ENCODE measurements at regions not wholly inside any gene's neighbourhood (a gene's known extent, or its start where the extent isn't known, plus 50 kb on each side); places are given as distances from the start of the nearest gene placed in this dataset.

- Histone ChIP-seq H3K4me3 (no peak overlapping the region), H3K79me2 (ENCODE audit: low read depth) (no peaks in the 10 kb centered on the region), H3K27me3 (no peaks in the 10 kb centered on the region), H2AFZ (replicated peaks) (no peak overlapping the region), H3K9me3 (ENCODE audit: low read depth) (no peaks in the 10 kb centered on the region), H3K36me3 (no peaks in the 10 kb centered on the region), H3K27ac (no peak overlapping the region), H4K20me1 (ENCODE audit: low read depth) (no peaks in the 10 kb centered on the region), H3K9ac (no peak overlapping the region), H3K4me2 (no peak overlapping the region), H3K4me1 (peaks cover 45% of the 10 kb centered on the region), H3F3A (ENCODE audit: low read depth) (peaks cover 15% of the 10 kb centered on the region)
- Mint-ChIP-seq H3K4me3 (no peak overlapping the region), H3K27ac (no peak overlapping the region), H3K9me3 (peaks cover 2% of the 10 kb centered on the region), H3K27me3 (ENCODE audit: insufficient read depth, low read depth) (peaks cover 4% of the 10 kb centered on the region), H3K4me1 (peaks cover 21% of the 10 kb centered on the region), H3K36me3 (no peaks in the 10 kb centered on the region)
- no peak for DNase-seq (ENCODE audit: low spot score)
- TF ChIP-seq CTCF (IDR thresholded peaks at IDR 0.05) = no peak
- no peak for TF ChIP-seq EZH2phosphoT487 (IDR thresholded peaks at IDR 0.05)
- no peak for TF ChIP-seq EZH2 (IDR thresholded peaks at IDR 0.05)
These were observed 142.4 kb upstream of the C9orf72 start for GRCh38 chr9:27715651-27716050.

- no peaks in the 10 kb centered on the region for H3K27me3 ChIP-seq
- H4K20me1 ChIP-seq (ENCODE audit: low read depth) = no peaks in the 10 kb centered on the region
- peaks cover 43% of the 10 kb centered on the region for H3K4me1 Mint-ChIP-seq
- H3K79me2 ChIP-seq (ENCODE audit: low read depth) = no peaks in the 10 kb centered on the region
- no peak overlapping the region for H3K27ac ChIP-seq
- no peak for TF ChIP-seq EZH2 (IDR thresholded peaks at IDR 0.05)
- no peak for TF ChIP-seq EZH2phosphoT487 (IDR thresholded peaks at IDR 0.05)
- TF ChIP-seq CTCF (IDR thresholded peaks at IDR 0.05) = no peak
- no peak overlapping the region for H2AFZ ChIP-seq (replicated peaks)
- peaks cover 61% of the 10 kb centered on the region for H3K4me1 ChIP-seq
- no peak overlapping the region for H3K4me3 Mint-ChIP-seq
- H3K27me3 Mint-ChIP-seq (ENCODE audit: insufficient read depth, low read depth) = peaks cover 2% of the 10 kb centered on the region
- DNase-seq (ENCODE audit: low spot score) = no peak
- no peak overlapping the region for H3K27ac Mint-ChIP-seq
- peaks cover 25% of the 10 kb centered on the region for H3F3A ChIP-seq (ENCODE audit: low read depth)
- no peak overlapping the region for H3K9ac ChIP-seq
- no peak overlapping the region for H3K4me2 ChIP-seq
- no peaks in the 10 kb centered on the region for H3K36me3 Mint-ChIP-seq
- H3K36me3 ChIP-seq = no peaks in the 10 kb centered on the region
- no peak overlapping the region for H3K4me3 ChIP-seq
- H3K9me3 ChIP-seq (ENCODE audit: low read depth) = no peaks in the 10 kb centered on the region
- H3K9me3 Mint-ChIP-seq = peaks cover 2% of the 10 kb centered on the region
These were observed 144.7 kb upstream of the C9orf72 start for GRCh38 chr9:27717991-27718390.

- Histone ChIP-seq H3K27me3 (no peaks in the 10 kb centered on the region), H3K4me1 (peaks cover 53% of the 10 kb centered on the region), H3K9me3 (ENCODE audit: low read depth) (no peaks in the 10 kb centered on the region), H3K4me3 (no peak overlapping the region), H3K27ac (no peak overlapping the region), H4K20me1 (ENCODE audit: low read depth) (no peaks in the 10 kb centered on the region), H3K79me2 (ENCODE audit: low read depth) (no peaks in the 10 kb centered on the region), H3K9ac (no peak overlapping the region), H3F3A (ENCODE audit: low read depth) (peaks cover 25% of the 10 kb centered on the region), H3K4me2 (no peak overlapping the region), H2AFZ (replicated peaks) (no peak overlapping the region), H3K36me3 (no peaks in the 10 kb centered on the region)
- no peak overlapping the region for H3K4me3 Mint-ChIP-seq
- no peaks in the 10 kb centered on the region for H3K27me3 Mint-ChIP-seq (ENCODE audit: insufficient read depth, low read depth)
- H3K4me1 Mint-ChIP-seq = peaks cover 46% of the 10 kb centered on the region
- no peak for DNase-seq (ENCODE audit: low spot score)
- no peak overlapping the region for H3K27ac Mint-ChIP-seq
- peaks cover 2% of the 10 kb centered on the region for H3K9me3 Mint-ChIP-seq
- no peaks in the 10 kb centered on the region for H3K36me3 Mint-ChIP-seq
- no peak for TF ChIP-seq EZH2phosphoT487 (IDR thresholded peaks at IDR 0.05)
- TF ChIP-seq EZH2 (IDR thresholded peaks at IDR 0.05) = no peak
- TF ChIP-seq CTCF (IDR thresholded peaks at IDR 0.05) = no peak
These were observed 146.4 kb upstream of the C9orf72 start for GRCh38 chr9:27719711-27720110.

Data from neural progenitor cell (in vitro differentiated cells).